CD8-positive, alpha-beta memory T cell (primary cell): ENCODE measurements at regions not wholly inside any gene's neighbourhood (a gene's known extent, or its start where the extent isn't known, plus 50 kb on each side); places are given as distances from the start of the nearest gene placed in this dataset.
A peak's percentile ranks its signal among the peaks of the same experiment; 100 is the strongest.

Experiments used
- CTCF ChIA-PET: fragments of 350-600 bp; sonication (Branson Sonifier 250); formaldehyde crosslinking; loops from one replicate; lab custom pipeline; 2021; ENCODE audit warnings: antibody characterized with exemption; lab: Charles Lee
- POLR2A ChIA-PET: fragments of 350-600 bp; sonication (Branson Sonifier 250); formaldehyde crosslinking; loops from one replicate; lab custom pipeline; 2021; ENCODE audit warnings: antibody characterized with exemption; lab: Charles Lee
- DNase-seq, 5 donors: peaks; one replicate each; pipeline versions ENCODE4 v3.0.0 to v3.0.0-alpha.2; 2020 to 2022; ENCODE audit warnings: mixed read lengths in 1 of 5
- H3K27ac ChIP-seq: one replicate; pipeline ENCODE4 v1.7.0; 2013; ENCODE audit warnings: low read depth, mild to moderate bottlenecking, low read length, moderate library complexity
- H3K27me3 ChIP-seq: 2 replicates; pipeline ENCODE4 v1.7.0; 2013; ENCODE audit warnings: low read length, mild to moderate bottlenecking; ENCODE audit not compliant: insufficient read depth, poor library complexity, severe bottlenecking
- H3K36me3 ChIP-seq: 2 replicates; pipeline ENCODE4 v1.7.0; 2013; ENCODE audit warnings: mild to moderate bottlenecking, low read length, moderate library complexity; ENCODE audit not compliant: insufficient read depth
- H3K4me1 ChIP-seq: 2 replicates; pipeline ENCODE4 v1.7.0; 2013; ENCODE audit warnings: mild to moderate bottlenecking, low read length, moderate library complexity; ENCODE audit not compliant: insufficient read depth
- H3K4me3 ChIP-seq: 2 replicates; pipeline ENCODE4 v1.7.0; 2013; ENCODE audit warnings: mild to moderate bottlenecking, low read length
- H3K9me3 ChIP-seq: 2 replicates; pipeline ENCODE4 v1.7.0; 2013; ENCODE audit warnings: mild to moderate bottlenecking, low read length
- H3K27ac Mint-ChIP-seq, 8 donors: one replicate each; pipeline ENCODE4 v1.8.0; 2020 to 2021; ENCODE audit warnings: mixed read lengths in 8 of 8, mild to moderate bottlenecking in 6 of 8, inconsistent platforms in 3 of 8, moderate library complexity in 3 of 8
- H3K27me3 Mint-ChIP-seq, 2 donors: one replicate each; pipeline ENCODE4 v1.8.0; 2020 to 2021; ENCODE audit warnings: mixed read lengths in 2 of 2, mild to moderate bottlenecking in 1 of 2, moderate library complexity in 1 of 2
- H3K36me3 Mint-ChIP-seq, 3 donors: one replicate each; pipeline ENCODE4 v1.8.0; 2020 to 2021; ENCODE audit warnings: mixed read lengths in 3 of 3, inconsistent platforms in 1 of 3, mild to moderate bottlenecking in 1 of 3
- H3K4me1 Mint-ChIP-seq, 3 donors: one replicate each; pipeline ENCODE4 v1.8.0; 2020 to 2021; ENCODE audit warnings: mixed read lengths in 3 of 3, inconsistent platforms in 1 of 3, mild to moderate bottlenecking in 1 of 3
- H3K4me3 Mint-ChIP-seq, 7 donors: one replicate each; pipeline ENCODE4 v1.8.0; 2020 to 2021; ENCODE audit warnings: mixed read lengths in 7 of 7, mild to moderate bottlenecking in 6 of 7, moderate library complexity in 4 of 7, inconsistent platforms in 2 of 7
- H3K9me3 Mint-ChIP-seq, 5 donors: one replicate each; pipeline ENCODE4 v1.8.0; 2020 to 2022; ENCODE audit warnings: mixed read lengths in 5 of 5, mild to moderate bottlenecking in 3 of 5, moderate library complexity in 2 of 5, inconsistent platforms in 1 of 5

DNA sequence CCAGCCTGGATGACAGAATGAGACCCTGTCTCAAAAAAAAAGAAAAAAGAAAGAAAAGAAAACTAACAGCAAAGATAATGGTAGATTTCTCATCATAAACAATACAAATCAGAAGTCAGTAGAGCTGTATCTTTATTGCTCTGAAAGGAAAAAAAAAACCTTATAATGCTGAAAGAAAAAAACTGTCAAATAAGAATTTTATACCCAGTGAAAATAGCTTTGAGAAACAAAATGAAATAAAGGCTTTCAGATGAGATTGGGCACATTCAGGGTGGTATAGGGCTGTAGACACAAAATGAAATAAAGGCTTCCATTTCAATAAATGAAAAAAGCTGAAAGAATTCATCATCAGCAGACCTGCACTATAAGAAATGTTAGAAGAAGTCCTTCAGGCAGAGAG is 105.0 kb upstream of the FOXN3 start:
- Mint-ChIP-seq H3K36me3 (peaks cover 17 to 39% (median 33%) of the 10 kb centered on the region in 3 donors), H3K9me3 (peaks cover 0 to 11% (median 8%) of the 10 kb centered on the region in 5 donors), H3K4me1 (peaks cover 53 to 71% (median 68%) of the 10 kb centered on the region in 3 donors), H3K4me3 (no peak overlapping the region), H3K27ac (peak overlapping the region in 1 of 8 donors; percentile 35), H3K27me3 (no peaks in the 10 kb centered on the region)
- no peaks in the 10 kb centered on the region for H3K36me3 ChIP-seq
- no peak overlapping the region for H3K4me3 ChIP-seq
- CTCF ChIA-PET = no interaction called here
- H3K4me1 ChIP-seq = peaks cover 9% of the 10 kb centered on the region
- POLR2A ChIA-PET = no interaction called here
- no peaks in the 10 kb centered on the region for H3K27me3 ChIP-seq
- H3K27ac ChIP-seq = no peak overlapping the region
- DNase-seq = no peak
- H3K9me3 ChIP-seq = no peaks in the 10 kb centered on the region

DNA sequence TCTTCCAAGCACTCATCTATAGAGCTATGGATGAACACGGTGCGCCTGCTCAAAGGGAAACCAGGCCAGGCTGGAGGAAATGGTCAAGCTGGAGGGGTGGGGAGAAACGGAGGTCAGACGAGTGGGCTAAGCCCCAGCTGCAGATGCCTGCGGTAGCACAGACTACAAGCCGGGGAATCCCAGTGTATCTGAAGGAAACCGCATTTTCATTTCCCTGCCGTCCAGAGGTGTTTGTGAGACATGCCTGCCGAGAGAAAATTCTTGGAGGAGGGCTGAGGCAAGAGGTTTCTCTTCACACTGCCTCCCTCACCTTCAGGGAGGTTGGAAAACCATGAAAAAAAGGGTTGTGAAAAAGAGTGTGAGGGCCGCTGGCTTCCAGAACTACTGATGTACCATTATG is 102.0 kb upstream of the FOXN3 start:
- peaks cover 20 to 54% (median 27%) of the 10 kb centered on the region in 3 donors for H3K36me3 Mint-ChIP-seq
- H3K4me3 Mint-ChIP-seq = no peak overlapping the region
- H3K36me3 ChIP-seq = no peaks in the 10 kb centered on the region
- ChIA-PET POLR2A (no interaction called here), CTCF (no interaction called here)
- DNase-seq = no peak
- peaks cover 0 to 11% (median 8%) of the 10 kb centered on the region in 5 donors for H3K9me3 Mint-ChIP-seq
- no peak overlapping the region for H3K4me3 ChIP-seq
- H3K27me3 ChIP-seq = no peaks in the 10 kb centered on the region
- peaks cover 37 to 64% (median 61%) of the 10 kb centered on the region in 3 donors for H3K4me1 Mint-ChIP-seq
- H3K27me3 Mint-ChIP-seq = no peaks in the 10 kb centered on the region
- no peaks in the 10 kb centered on the region for H3K9me3 ChIP-seq
- peaks cover 9% of the 10 kb centered on the region for H3K4me1 ChIP-seq
- no peak overlapping the region for H3K27ac ChIP-seq
- H3K27ac Mint-ChIP-seq = no peak overlapping the region

DNA sequence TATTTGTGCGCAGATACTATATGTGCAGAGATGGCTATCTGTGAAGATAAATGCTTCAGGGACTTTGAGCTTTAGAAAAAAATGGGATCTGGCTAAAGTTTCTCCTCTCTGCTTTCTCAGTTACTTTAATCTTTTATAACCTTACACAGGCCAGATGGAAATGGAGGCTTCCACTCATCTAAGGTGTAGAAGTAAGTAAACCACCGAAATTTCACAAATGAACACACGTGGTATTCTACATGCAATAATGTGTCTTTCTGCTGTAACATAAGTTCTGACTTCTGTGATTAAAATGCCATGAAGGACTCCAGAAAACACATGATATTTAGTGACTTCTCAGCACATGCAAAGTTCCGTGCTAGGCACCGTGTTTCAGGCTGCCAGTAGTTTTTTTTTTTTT is 99.1 kb upstream of the FOXN3 start:
- Mint-ChIP-seq H3K9me3 (peaks cover 0 to 4% (median 1%) of the 10 kb centered on the region in 5 donors), H3K36me3 (peaks cover 11 to 51% (median 20%) of the 10 kb centered on the region in 3 donors), H3K27me3 (no peaks in the 10 kb centered on the region), H3K4me3 (no peak overlapping the region), H3K4me1 (peaks cover 42 to 72% (median 67%) of the 10 kb centered on the region in 3 donors), H3K27ac (peak overlapping the region in 1 of 8 donors; percentile 25)
- POLR2A ChIA-PET = no interaction called here
- no peak for DNase-seq
- no peak overlapping the region for H3K27ac ChIP-seq
- H3K9me3 ChIP-seq = no peaks in the 10 kb centered on the region
- H3K27me3 ChIP-seq = no peaks in the 10 kb centered on the region
- H3K4me1 ChIP-seq = peaks cover 23% of the 10 kb centered on the region
- H3K4me3 ChIP-seq = no peak overlapping the region
- CTCF ChIA-PET = no interaction called here
- no peaks in the 10 kb centered on the region for H3K36me3 ChIP-seq

DNA sequence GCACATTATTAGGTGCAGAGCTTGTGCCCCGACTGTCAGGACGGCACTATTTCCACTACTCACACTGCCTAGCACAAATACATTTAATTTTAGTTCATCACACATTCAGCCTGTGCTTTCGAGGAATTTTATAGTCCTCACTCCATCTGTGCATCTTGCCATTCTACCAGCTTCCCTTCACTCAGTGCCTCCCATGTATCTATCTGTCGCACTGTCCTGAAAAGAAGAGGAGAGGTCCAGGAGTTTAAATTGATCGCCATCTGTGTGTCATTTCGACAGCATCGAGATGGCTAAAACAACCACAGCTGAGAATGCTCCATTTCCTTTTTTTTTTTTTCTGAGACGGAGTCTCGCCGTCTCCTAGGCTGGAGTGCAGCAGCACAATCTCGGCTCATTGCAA is 97.6 kb upstream of the FOXN3 start:
- Histone ChIP-seq H3K27me3 (no peaks in the 10 kb centered on the region), H3K36me3 (no peaks in the 10 kb centered on the region), H3K27ac (no peak overlapping the region), H3K4me3 (no peak overlapping the region), H3K9me3 (no peaks in the 10 kb centered on the region), H3K4me1 (peaks cover 38% of the 10 kb centered on the region)
- peaks cover 49 to 80% (median 75%) of the 10 kb centered on the region in 3 donors for H3K4me1 Mint-ChIP-seq
- peaks cover 0 to 1% of the 10 kb centered on the region in 2 donors for H3K27me3 Mint-ChIP-seq
- ChIA-PET POLR2A (no interaction called here), CTCF (no interaction called here)
- H3K36me3 Mint-ChIP-seq = peaks cover 0 to 45% (median 19%) of the 10 kb centered on the region in 3 donors
- DNase-seq = no peak
- H3K9me3 Mint-ChIP-seq = no peaks in the 10 kb centered on the region
- peak overlapping the region in 1 of 8 donors; percentile 62 for H3K27ac Mint-ChIP-seq
- no peak overlapping the region for H3K4me3 Mint-ChIP-seq

DNA sequence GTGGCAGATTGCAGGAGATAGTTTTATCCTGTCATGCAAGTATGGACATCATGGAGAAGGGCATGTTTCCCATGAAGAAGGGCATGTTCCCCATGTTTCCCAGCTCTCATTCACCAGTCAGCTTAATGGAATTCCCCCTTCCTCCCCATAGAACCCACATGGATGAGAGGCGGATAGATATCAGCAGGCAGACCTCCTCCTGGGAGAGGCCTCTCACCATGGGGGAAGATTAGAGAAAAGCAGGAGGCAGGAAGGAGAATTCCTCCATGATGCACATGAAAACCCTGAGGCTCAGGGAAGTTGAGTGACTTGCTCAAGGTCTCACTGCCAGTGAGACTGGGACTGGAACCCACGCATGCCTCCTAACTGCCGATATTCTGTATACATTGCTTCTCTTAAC is 92.9 kb upstream of the FOXN3 start:
- CTCF ChIA-PET = interaction anchor here (0.8 to 1.3 kb wide), 8 partner anchors 14 to 332 kb away, joined by 3 to 5 read pairs (median 3); no protein-coding TSS in a partner anchor
- POLR2A ChIA-PET = interaction anchor here (0.6 kb wide), 2 partner anchors 43 to 211 kb away, joined by 3 to 4 read pairs; no protein-coding TSS in a partner anchor
- Histone ChIP-seq H3K27ac (peak overlapping the region; percentile 72), H3K4me3 (peak overlapping the region; percentile 46), H3K4me1 (peaks cover 47% of the 10 kb centered on the region), H3K27me3 (no peaks in the 10 kb centered on the region), H3K9me3 (no peaks in the 10 kb centered on the region), H3K36me3 (no peaks in the 10 kb centered on the region)
- H3K9me3 Mint-ChIP-seq = no peaks in the 10 kb centered on the region
- H3K36me3 Mint-ChIP-seq = peaks cover 0 to 16% (median 5%) of the 10 kb centered on the region in 3 donors
- H3K27me3 Mint-ChIP-seq = peaks cover 0 to 1% of the 10 kb centered on the region in 2 donors
- no peak for DNase-seq
- H3K4me3 Mint-ChIP-seq = peak overlapping the region in 6 of 7 donors; percentile 76 to 86 (median 85)
- peak overlapping the region; percentile 88 to 99 (median 96) for H3K27ac Mint-ChIP-seq
- H3K4me1 Mint-ChIP-seq = peaks cover 49 to 75% (median 73%) of the 10 kb centered on the region in 3 donors

DNA sequence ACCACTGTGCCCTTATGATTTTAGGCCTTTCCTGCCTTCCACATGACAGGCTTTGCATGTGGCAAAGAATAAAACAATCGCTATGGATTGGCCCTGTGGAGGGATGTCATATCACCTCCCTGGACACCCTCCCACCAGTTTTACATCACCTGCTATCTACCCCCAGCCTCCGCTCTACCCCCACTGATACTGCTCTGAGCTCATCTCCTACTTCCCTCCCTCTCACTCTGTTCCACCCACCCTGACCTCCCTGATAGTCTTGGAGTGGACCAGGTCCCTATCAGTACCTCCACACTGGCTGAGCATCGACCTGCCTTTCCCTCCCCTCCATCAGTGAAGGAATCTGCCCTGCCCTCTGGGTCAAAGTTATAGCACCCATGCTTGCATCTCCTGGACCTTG is 91.8 kb upstream of the FOXN3 start:
- Histone ChIP-seq H3K27me3 (no peaks in the 10 kb centered on the region), H3K27ac (no peak overlapping the region), H3K4me1 (peaks cover 56% of the 10 kb centered on the region), H3K36me3 (no peaks in the 10 kb centered on the region), H3K9me3 (no peaks in the 10 kb centered on the region), H3K4me3 (no peak overlapping the region)
- no peak for DNase-seq
- peaks cover 0 to 1% of the 10 kb centered on the region in 2 donors for H3K27me3 Mint-ChIP-seq
- H3K4me1 Mint-ChIP-seq = peaks cover 58 to 77% (median 74%) of the 10 kb centered on the region in 3 donors
- peaks cover 0 to 19% (median 4%) of the 10 kb centered on the region in 3 donors for H3K36me3 Mint-ChIP-seq
- H3K4me3 Mint-ChIP-seq = peak overlapping the region in 1 of 7 donors; percentile 53
- H3K27ac Mint-ChIP-seq = peak overlapping the region in 7 of 8 donors; percentile 38 to 98 (median 60)
- ChIA-PET CTCF (no interaction called here), POLR2A (no interaction called here)
- no peaks in the 10 kb centered on the region for H3K9me3 Mint-ChIP-seq

DNA sequence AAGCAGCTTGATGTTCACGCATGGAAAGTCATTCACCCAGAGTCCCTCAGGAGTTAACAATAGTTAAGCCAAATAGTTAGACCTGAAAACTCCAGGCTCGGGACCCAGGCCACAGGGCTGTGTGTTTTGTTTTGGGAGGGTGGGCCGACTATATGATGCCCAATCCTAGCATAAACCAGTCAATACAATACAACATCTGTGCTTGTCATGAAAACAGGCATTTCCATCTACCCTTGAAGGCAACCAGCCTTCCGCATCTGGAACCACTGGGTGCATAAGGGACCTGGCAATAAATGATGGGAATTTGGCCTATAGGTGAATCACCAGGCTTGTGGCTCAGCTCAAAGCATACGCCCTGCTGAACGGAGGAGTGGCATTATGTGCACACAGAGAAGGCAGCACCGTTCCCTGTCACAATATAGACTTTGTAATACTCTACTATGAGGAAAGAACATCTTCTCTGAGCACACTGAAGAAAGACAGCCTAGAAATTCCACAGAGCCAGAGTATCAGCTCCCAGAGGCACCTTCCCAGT is 91.0 kb upstream of the FOXN3 start:
- H3K27me3 Mint-ChIP-seq = peaks cover 0 to 1% of the 10 kb centered on the region in 2 donors
- POLR2A ChIA-PET = interaction anchor here (0.7 kb wide), 1 partner anchor 12 kb away, joined by 4 read pairs; no protein-coding TSS in a partner anchor
- H3K27ac ChIP-seq = no peak overlapping the region
- H3K36me3 ChIP-seq = no peaks in the 10 kb centered on the region
- H3K36me3 Mint-ChIP-seq = peaks cover 0 to 25% (median 2%) of the 10 kb centered on the region in 3 donors
- H3K27ac Mint-ChIP-seq = peak overlapping the region in 7 of 8 donors; percentile 32 to 98 (median 70)
- H3K9me3 Mint-ChIP-seq = no peaks in the 10 kb centered on the region
- H3K4me3 ChIP-seq = no peak overlapping the region
- no peaks in the 10 kb centered on the region for H3K9me3 ChIP-seq
- H3K4me3 Mint-ChIP-seq = peak overlapping the region in 1 of 7 donors; percentile 27
- CTCF ChIA-PET = no interaction called here
- no peak for DNase-seq
- H3K4me1 ChIP-seq = peaks cover 56% of the 10 kb centered on the region
- no peaks in the 10 kb centered on the region for H3K27me3 ChIP-seq
- H3K4me1 Mint-ChIP-seq = peaks cover 63 to 82% (median 78%) of the 10 kb centered on the region in 3 donors

DNA sequence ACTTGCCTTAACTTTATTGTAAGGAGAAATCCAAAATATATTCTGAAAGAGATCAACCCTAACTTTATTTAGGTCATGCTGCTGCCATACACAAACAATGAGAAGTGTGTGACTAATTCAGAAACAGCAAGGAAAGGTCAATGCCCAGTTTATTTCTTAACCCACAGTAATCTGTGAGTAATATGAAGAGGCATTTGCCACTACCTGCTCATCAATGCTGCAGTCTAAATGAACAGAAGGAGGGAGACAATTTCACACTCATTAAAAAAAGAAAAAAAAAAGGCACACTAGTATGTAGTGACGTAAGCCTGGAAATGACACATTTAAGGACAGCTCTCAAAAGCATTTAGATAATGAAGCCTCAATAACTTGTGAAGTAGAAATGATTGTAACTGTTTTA is 90.5 kb upstream of the FOXN3 start:
- H3K4me3 Mint-ChIP-seq = no peak overlapping the region
- peaks cover 66 to 85% (median 82%) of the 10 kb centered on the region in 3 donors for H3K4me1 Mint-ChIP-seq
- Histone ChIP-seq H3K4me1 (peaks cover 56% of the 10 kb centered on the region), H3K36me3 (no peaks in the 10 kb centered on the region), H3K27ac (no peak overlapping the region), H3K27me3 (no peaks in the 10 kb centered on the region), H3K4me3 (no peak overlapping the region), H3K9me3 (no peaks in the 10 kb centered on the region)
- H3K27ac Mint-ChIP-seq = peak overlapping the region in 7 of 8 donors; percentile 11 to 73 (median 49)
- DNase-seq = no peak
- no peaks in the 10 kb centered on the region for H3K9me3 Mint-ChIP-seq
- CTCF ChIA-PET = no interaction called here
- peaks cover 0 to 28% (median 2%) of the 10 kb centered on the region in 3 donors for H3K36me3 Mint-ChIP-seq
- H3K27me3 Mint-ChIP-seq = peaks cover 0 to 1% of the 10 kb centered on the region in 2 donors
- POLR2A ChIA-PET = interaction anchor here (0.7 kb wide), 1 partner anchor 12 kb away, joined by 4 read pairs; no protein-coding TSS in a partner anchor
